Activated CD4-positive, alpha-beta T cell treated with anti-CD3 and anti-CD28 coated beads, Interleukin-2, Interleukin-4, amounts not matched to agents 100 ng/mL and 50 ng/mL, durations not matched to agents 16 hours and 8 hours (primary cell): ENCODE measurements at regions not wholly inside any gene's neighbourhood (a gene's known extent, or its start where the extent isn't known, plus 50 kb on each side); places are given as distances from the start of the nearest gene placed in this dataset.

Experiments
- DNase-seq: peaks from one replicate; pipeline ENCODE4 v3.0.0-alpha.2; 2020; ENCODE audit warnings: low spot score

GRCh38 chr2:145198555-145198954 is 678.6 kb upstream of the ZEB2 start:
- no peak for DNase-seq

- no peak for DNase-seq
Measured at GRCh38 chr2:145197944-145198343, 678.0 kb upstream of the ZEB2 start.

- DNase-seq = no peak
Measured at GRCh38 chr2:145194673-145195072, 674.8 kb upstream of the ZEB2 start.

GRCh38 chr2:145190031-145190703 is 670.2 kb upstream of the ZEB2 start:
- DNase-seq = no peak

- DNase-seq = no peak
Measured at GRCh38 chr2:145186303-145186702, 666.4 kb upstream of the ZEB2 start.

GRCh38 chr2:145185696-145186095 is 665.8 kb upstream of the ZEB2 start:
- DNase-seq = no peak

- DNase-seq = no peak
Measured at GRCh38 chr2:145184741-145185651, 665.1 kb upstream of the ZEB2 start.

- no peak for DNase-seq
Measured at GRCh38 chr2:145169285-145169684, 649.4 kb upstream of the ZEB2 start.

GRCh38 chr2:145168091-145168490 is 648.2 kb upstream of the ZEB2 start:
- no peak for DNase-seq

- DNase-seq = no peak
Measured at GRCh38 chr2:145166731-145167302, 646.9 kb upstream of the ZEB2 start.

GRCh38 chr2:145161656-145162055 is 641.7 kb upstream of the ZEB2 start:
- no peak for DNase-seq

GRCh38 chr2:145160855-145161254 is 640.9 kb upstream of the ZEB2 start:
- no peak for DNase-seq

GRCh38 chr2:145159676-145160075 is 639.8 kb upstream of the ZEB2 start:
- no peak for DNase-seq

GRCh38 chr2:145157741-145158591 is 638.0 kb upstream of the ZEB2 start:
- no peak for DNase-seq

- DNase-seq = no peak
Measured at GRCh38 chr2:145157036-145157675, 637.2 kb upstream of the ZEB2 start.

GRCh38 chr2:145156199-145156598 is 636.3 kb upstream of the ZEB2 start:
- DNase-seq = no peak

GRCh38 chr2:145155196-145155595 is 635.3 kb upstream of the ZEB2 start:
- DNase-seq = no peak

GRCh38 chr2:145154731-145155130 is 634.8 kb upstream of the ZEB2 start:
- no peak for DNase-seq

GRCh38 chr2:145146691-145147090 is 626.8 kb upstream of the ZEB2 start:
- no peak for DNase-seq

- DNase-seq = no peak
Measured at GRCh38 chr2:145144131-145144728, 624.3 kb upstream of the ZEB2 start.

GRCh38 chr2:145141981-145142380 is 622.1 kb upstream of the ZEB2 start:
- DNase-seq = no peak
